Caki2 (cell line): ENCODE measurements at regions not wholly inside any gene's neighbourhood (a gene's known extent, or its start where the extent isn't known, plus 50 kb on each side); places are given as distances from the start of the nearest gene placed in this dataset.

Experiments used
- DNase-seq: peaks from one replicate; pipeline ENCODE4 v3.0.0-alpha.2; 2015; ENCODE audit warnings: low read depth
- in situ Hi-C: cut with HindIII; loops from 2 replicates; pipeline ENCODE4 v1.10.0; 2016; ENCODE audit warnings: low sequenced_read_pairs, low pct_unique_long_range_greater_than_20kb, mixed read lengths

DNA sequence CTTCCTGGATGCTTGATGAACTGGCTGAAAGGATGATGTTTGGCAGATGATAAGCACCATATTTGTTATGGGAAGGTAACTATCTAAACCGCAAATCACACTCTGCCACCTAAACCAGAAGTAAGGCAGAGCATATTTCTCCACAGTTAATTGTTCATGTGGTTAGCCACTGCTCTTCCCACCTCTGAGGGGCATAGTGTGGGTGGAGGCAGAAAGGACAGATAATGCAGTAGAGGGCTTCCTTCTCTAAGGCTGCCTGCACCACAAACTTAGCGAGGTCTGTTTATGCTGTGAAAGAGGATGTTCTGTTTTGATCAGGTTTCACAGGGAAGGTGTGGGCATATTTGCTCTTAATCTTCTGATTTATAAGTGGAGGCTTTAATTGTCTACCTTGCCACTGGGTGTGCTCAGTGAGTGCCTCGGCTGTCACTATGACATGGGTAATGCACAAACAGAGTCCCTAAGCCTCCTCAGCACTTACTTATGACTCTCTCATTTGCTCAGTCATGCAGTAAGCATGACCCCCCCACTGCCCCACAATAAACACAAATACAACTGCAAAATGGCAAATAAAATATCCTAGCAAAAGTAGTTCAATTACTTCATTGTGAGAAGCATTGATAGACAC is 401.0 kb downstream of the TMA16 start:
- DNase-seq, result no peak
- in situ Hi-C loops, result no loop called here

DNA sequence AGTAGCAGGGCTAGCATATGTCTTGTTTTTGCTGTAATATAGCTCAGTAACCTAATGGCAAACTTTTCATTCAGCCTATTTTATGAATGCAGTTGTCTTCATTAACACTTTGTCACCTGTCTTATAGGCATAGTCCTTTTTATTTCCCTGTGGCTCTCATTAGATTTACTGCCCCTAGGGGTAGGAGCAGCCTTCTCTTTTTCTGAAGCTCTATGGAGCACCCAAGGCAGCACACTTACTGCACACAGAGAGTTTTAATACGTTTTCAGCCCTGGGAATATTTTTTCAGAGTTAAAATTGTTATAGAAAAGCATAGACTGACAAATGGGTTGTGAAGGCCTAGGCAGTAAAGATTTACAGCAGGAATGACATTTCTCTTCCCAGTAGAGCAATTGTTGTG is 406.8 kb downstream of the TMA16 start:
- DNase-seq, result no peak
- in situ Hi-C loops, result no loop called here

DNA sequence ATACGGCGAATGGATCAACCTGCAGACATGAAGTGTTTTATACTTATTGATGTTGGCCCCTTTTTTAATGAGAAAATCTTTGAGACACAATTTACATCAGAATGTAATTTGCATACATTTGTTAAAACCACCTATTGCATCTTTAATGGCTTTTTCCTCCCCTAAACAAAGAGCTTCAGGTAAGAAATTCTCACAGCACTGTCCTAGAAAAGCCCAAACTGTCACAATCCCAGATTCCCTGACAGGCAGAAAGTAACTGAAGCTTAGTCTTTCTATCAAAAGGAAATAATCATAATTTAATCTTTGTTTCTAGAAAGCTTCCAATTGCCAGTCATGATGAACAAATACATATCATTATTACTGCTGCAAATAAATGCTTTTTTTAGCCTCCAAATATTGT is 407.9 kb downstream of the TMA16 start:
- in situ Hi-C loops, result no loop called here
- no peak for DNase-seq

DNA sequence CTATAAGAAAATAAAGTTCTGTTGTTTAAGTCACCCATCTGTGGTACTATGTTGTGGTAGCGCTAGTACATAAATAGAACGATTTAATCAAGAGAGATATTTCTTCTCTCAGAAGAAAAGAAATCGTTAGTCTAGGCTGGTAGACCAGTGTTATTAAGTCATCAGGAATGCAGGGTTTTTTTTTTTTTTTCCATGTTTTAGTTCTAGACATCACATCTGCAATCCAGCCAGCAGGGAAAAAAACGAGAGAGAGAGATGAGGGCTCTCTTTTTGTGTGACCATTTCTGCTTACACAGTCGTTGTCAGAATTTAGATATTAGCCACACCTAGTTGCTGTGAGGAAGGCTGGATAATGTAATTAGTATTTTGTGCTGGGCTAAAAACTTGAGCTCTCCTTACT is 417.4 kb downstream of the TMA16 start:
- in situ Hi-C loops, result no loop called here
- DNase-seq, result no peak

DNA sequence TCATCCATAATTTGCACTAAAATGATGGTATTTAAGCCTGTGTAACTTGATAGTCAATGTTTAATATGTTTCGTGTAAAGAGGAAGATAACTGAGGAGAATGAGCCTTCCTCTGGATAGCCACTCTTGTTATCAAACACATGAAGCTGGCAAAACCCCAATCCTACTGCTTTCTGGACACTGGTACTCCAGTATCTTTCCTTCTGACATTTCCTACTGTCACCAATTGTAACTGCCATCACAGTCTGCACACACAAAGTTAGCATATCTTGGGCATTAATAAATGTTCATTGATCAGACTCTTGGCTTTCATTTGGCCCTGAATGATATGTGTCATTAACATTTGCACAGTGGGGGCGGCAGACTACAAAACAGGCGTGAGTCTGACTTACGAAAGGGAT is 419.1 kb downstream of the TMA16 start:
- no peak for DNase-seq
- in situ Hi-C loops, result no loop called here

DNA sequence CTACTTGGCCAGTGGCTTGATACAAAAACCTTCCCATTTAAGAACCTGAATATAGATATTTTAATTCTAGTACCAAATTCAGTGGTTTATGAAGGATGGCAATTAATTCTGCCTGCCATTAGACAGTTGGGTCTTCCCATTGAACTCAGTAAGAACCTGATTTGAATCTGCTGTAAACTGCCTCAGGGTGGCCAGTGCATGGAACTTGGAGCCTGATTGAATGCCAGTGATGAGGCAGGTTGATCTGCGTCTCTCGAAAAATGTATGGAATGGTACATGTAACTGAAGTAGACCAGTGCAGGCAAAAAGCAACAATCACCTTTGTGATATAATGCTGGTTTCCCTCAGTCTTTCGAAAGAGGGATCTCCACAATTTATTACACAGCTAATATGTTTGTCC is 421.4 kb downstream of the TMA16 start:
- in situ Hi-C loops, result no loop called here
- no peak for DNase-seq

DNA sequence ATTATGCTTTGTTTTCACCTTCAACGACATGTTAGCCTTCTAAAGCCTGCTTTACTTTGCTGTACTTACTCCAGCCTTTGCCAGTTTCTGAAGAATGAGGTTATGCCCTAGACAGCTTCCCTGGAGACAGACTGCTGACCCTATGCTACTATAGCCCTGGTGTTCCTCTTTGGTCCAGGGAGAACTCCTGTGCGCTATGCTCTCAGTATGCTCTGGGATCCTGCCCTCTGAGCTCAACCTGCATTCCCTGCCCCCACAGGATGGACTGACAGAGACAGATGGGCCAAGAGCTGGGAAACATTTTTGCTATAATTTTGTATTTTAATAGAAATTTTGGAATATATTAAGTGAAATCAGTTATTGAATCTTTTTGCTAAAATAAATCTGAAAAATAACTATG is 425.9 kb downstream of the TMA16 start:
- in situ Hi-C loops, result no loop called here
- DNase-seq, result no peak

DNA sequence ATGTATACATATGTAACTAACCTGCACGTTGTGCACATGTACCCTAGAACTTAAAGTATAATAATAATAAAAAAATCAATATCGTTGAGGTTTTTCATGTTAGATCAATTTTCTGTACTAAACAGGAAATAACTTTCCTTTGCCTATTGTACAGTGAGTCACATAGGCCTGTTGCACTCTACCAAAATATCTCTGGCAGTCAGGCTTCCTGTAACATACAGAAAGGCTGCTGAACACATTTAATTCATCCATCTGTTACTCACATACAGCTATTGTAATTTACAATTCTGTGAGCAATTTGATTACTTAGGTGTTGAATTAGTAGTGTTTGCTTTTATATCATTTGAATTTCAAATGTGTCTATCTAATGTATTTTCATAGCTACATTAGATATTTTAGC is 427.8 kb downstream of the TMA16 start:
- in situ Hi-C loops, result no loop called here
- DNase-seq, result no peak

DNA sequence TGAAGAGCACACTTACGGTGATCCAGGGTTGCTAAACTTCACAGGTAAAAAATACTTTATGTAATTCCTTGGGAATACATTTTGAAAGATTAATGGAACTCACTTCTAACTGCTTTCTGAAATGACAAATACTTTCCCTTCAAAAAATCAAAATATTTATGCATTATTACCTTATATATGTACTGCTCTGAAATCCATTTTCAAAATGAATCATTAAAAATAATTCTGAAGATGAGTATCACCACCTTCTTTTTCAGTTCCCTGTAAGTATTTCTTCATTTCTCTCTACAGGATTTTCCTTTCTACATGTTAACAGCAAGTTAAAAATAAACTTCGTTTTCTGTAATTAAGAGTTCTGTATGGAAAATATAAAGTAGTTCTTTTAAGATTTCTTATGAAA is 428.6 kb downstream of the TMA16 start:
- DNase-seq, result no peak
- in situ Hi-C loops, result no loop called here

DNA sequence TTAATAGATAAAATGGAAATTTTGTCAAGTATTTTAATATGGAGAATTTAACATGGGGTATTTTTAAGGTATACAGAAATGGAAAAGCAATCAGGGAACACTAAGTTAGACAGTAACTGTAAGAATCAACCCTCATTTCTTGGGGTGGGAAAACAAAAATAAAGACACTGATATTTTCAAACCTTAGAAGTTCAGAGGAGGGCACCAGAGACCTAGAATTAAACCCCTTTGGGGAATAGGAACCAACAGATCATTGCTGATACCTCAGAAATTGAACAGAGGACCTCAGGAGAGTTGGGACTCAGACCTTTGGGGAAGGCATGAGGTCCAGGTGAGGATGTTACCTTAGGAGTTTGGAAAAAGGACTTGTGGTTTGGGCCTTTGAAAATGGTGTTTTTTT is 435.6 kb downstream of the TMA16 start:
- in situ Hi-C loops, result no loop called here
- no peak for DNase-seq

DNA sequence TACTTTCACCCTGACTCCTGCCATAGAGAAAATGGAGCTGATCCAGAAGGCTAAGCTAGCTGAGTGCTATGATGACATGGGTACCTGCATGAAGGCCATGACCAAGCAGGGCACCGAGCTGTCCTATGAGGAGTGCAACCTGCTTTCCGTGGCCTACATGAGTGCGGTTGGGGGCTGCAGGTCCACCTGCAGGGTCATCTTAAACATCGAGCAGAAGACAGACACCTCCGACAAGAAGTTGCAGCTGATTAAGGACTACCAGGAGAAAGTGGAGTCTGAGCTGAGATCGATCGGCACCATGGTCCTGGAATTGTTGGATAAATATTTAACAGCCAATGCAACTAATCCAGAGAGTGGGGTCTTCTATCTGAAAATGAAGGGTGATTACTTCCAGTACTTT is 438.0 kb downstream of the TMA16 start:
- DNase-seq, result no peak
- in situ Hi-C loops, result no loop called here

DNA sequence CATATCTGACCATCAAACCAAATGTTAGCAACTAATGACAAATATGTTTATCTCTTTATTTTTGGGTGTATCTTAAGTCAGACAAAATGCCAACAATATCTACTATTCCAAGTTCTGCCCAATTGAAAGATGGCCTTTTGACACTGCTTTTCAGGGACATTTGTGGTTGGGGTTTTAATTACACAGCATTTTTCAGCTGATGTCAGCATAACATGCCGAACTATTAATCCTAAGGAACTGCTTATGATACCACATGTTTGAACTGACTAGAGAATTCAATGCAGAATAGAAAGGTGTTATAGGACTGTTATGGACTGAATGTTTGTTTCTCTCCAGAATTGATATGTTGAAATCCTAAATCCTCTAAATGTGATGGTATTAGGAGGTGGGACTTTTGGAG is 445.1 kb downstream of the TMA16 start:
- no peak for DNase-seq
- in situ Hi-C loops, result no loop called here

DNA sequence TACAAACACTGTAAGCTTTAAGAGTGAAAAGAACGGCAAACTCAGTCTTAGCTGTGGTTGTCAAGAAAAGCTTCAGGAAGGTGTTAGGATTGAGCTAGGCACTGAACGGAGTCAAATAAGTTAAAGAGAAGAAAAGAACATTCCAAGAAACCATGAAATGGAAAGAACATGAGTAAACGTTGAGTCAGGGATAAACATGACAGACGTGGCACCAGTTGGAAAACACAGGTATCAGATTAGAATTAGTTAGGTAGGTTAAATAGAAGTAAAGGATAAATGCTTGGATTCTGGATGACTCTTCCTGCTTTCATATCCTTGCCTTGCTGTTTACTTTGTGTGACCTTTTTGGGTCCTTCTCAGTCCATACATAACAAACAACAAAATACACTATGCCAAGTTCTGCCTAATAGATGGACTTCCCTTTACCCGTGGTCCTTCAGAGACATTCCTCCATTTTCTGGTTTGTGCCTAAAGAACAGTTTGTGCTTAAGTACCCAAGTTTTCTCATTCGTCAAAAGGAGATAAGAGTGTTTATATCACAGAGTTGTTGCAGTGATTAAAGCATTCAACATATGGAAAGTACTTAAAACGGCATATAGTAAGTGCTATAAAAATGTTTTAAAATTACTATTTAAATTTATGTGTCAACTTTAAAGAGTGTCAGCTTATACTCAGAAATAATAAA is 446.9 kb downstream of the TMA16 start:
- in situ Hi-C loops, result no loop called here
- peak; percentile 19 for DNase-seq

DNA sequence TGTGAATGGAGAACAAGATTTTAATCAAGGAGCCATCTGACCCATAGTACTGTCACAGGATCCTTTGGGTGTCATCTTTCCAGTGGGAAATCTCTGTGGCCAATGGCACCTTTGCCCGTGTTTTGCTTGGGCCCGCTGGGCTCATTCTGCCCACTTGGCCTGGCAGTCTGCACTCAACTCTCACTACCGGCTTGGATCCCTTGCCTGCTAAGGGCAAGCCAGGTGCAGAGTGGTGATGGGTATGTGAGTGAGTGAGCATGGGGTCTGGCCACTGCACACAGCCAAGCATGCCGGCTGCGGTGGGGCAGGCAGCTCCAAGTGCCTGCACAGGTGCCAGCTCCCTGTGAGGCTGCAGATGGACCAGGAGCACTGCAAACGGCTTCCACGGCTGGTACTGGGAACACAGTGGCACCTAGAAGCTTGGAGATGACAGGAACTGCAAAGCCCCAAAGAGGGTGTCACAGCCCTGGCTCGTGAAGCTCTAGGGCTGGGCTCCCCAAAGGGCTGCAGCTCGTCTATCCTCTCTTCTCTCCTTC is 454.5 kb downstream of the TMA16 start:
- in situ Hi-C loops, result no loop called here
- no peak for DNase-seq

DNA sequence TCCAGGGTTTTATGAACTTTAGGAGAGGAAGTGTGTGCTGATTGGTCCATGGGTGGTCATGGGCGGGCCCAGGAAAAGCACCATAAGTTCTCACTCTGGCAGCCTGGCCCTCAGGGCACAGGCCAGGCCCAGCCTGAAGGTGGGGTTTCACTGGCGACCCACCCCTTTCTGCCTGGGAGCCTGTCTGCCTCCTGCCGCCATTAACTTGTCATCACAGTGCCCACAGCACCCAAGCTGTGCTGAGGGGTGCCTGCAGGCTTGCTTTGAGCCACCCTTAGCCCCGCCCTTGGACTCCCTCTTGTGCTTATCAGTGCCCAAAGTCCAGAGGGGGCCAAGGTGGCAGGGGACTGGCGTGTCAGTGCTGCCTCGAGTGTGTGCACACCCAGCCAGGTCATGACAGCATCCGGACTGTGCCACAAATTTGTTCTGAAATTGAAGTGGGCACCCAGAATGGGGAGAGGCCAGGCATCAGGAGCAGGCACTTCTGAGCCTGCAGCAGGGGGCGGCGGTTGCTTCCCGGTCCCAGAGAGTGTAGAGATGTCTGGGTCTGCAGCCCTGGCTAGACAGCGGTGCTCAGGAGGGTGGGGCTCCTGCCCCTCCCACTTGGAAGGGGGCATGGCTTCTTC is 455.6 kb downstream of the TMA16 start:
- in situ Hi-C loops, result no loop called here
- DNase-seq, result no peak

DNA sequence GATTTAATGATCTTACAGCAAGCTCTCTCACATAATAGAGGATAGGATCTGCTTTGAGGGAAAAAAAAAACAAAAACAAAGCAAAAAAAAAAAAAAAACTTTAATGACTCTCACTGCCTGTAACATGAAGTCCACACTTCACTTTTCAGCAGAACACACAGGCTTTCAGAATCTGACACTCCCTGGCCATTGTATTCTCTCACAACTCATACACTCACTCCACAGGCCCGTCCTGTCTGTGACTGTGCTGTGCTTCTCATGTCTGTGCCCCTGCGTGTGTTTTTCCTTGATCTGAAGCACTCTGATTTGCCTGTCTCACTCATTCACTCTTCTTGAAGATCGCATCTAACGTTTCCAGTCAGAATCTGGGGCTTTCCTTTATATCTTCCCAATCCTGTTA is 460.8 kb downstream of the TMA16 start:
- no peak for DNase-seq
- in situ Hi-C loops, result no loop called here

DNA sequence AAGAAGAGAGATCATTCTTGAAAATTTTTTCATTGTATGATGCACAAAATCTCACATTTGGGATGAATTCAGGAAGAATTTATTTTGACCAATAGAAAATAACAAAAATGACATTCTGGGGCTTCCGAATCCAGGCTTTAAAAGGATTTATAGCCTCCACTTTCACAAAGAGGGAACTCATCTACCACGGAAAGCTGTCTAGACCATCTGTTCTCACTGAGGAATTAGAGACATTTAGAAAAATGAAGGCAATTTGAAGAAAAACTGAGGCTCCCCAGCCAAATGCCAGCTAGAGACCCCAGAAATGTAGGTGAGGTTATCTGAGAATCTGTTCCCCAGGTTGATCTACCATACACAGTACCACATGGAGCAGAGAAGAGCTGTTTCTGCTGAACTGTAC is 464.3 kb downstream of the TMA16 start:
- in situ Hi-C loops, result no loop called here
- no peak for DNase-seq

DNA sequence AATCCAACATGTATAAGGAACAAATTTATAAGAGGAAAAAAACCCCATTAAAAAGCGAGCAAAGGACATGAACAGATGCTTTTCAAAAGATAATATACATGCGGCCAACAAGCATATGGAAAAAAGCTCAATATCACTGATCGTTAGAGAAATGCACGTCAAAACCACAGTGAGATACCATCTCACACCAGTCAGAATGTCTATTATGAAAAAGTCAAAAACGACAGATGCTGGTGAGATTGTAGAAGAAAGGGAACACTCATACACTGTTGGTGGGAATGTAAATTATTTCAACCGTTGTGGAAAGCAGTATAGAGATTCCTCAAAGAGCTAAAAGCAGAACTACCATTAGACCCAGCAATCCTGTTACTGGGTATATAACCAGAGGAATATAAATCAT is 465.4 kb downstream of the TMA16 start:
- no peak for DNase-seq
- in situ Hi-C loops, result no loop called here

DNA sequence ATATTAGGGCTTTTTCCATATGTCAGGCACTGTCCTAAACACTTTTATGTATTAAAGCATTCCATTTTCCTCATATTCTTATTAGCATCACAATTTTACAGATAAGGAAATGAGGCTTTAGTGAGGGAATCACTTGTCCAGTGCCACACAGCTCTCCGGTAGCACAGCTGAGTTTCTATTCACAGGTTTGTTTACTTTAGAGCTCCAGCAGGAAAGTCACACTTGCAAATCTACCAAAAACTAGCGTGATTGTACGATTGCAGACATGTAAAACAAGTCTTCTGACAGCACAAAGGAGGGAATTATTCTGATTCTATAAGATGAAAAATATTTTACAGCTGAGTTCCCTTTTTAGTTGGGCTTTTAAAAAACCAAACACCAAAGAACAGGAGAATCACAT is 472.1 kb downstream of the TMA16 start:
- in situ Hi-C loops, result no loop called here
- no peak for DNase-seq

DNA sequence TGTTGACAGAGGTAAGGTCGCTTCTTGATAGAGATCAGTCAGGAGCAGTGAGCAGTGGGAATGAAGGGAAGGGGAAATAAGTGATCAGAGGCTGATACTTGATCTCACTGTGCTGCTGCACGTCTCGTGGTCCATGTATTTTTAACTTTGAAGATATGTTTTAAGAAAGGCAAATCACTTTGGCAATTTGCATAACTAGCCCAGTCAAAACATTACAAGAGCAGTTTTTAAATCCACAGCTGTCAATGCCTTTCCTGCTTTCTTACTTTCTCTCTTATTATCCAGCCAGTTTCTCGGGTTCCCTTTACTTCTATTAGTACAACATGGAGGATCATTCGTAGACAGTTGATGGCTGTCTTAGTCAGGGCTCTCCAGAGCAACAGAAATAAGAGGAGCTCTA is 472.8 kb downstream of the TMA16 start:
- in situ Hi-C loops, result no loop called here
- no peak for DNase-seq
